Right ventricle myocardium inferior (tissue), 1 donor: ENCODE measurements at regions not wholly inside any gene's neighbourhood (a gene's known extent, or its start where the extent isn't known, plus 50 kb on each side); places are given as distances from the start of the nearest gene placed in this dataset.
"Not testable (repeated sequence)": the region's sequence is repeated elsewhere in the genome, so short reads cannot be mapped to it uniquely, and the experiment has no call there.

Experiments
- ATAC-seq: fragments of 200-7000 bp; cut with Tn5 transposase; one replicate; pipeline ENCODE4 v1.9.1; 2020; ENCODE audit warnings: mild to moderate bottlenecking, moderate library complexity
- DNase-seq: peaks from one replicate; pipeline ENCODE4 v3.0.0; 2021; ENCODE audit errors: missing footprints
- intact Hi-C: fragments of 100-400 bp; cut with DNase I; formaldehyde crosslinking; loops from one replicate; pipeline ENCODE4 v1.11.0; 2022
- donor health status: DM: no; HTN: yes; CAD: no; lungs with severe emphysema.

GRCh38 chr6:62999796-63000195 lies 211.5 kb upstream of the FKBP1C start:
- ATAC-seq (no peak), DNase-seq (no peak)
- intact Hi-C loops = no loop called here

GRCh38 chr6:63006018-63006417 lies 205.3 kb upstream of the FKBP1C start:
- intact Hi-C loops, ATAC-seq: not testable (repeated sequence)
- peak; percentile 44 for DNase-seq

GRCh38 chr6:63010962-63011361 lies 200.3 kb upstream of the FKBP1C start:
- DNase-seq, intact Hi-C loops, ATAC-seq: not testable (repeated sequence)

GRCh38 chr6:63014290-63014689 lies 197.0 kb upstream of the FKBP1C start:
- intact Hi-C loops = no loop called here
- ATAC-seq (no peak), DNase-seq (no peak)

- intact Hi-C loops = no loop called here
- ATAC-seq = no peak
- no peak for DNase-seq
Measured at GRCh38 chr6:63022631-63023030, 188.6 kb upstream of the FKBP1C start.

GRCh38 chr6:63023726-63024125 lies 187.5 kb upstream of the FKBP1C start:
- DNase-seq = no peak
- intact Hi-C loops = no loop called here
- ATAC-seq = no peak

GRCh38 chr6:63049216-63049615 lies 162.1 kb upstream of the FKBP1C start:
- DNase-seq = no peak
- no peak for ATAC-seq
- intact Hi-C loops = no loop called here

- DNase-seq, intact Hi-C loops, ATAC-seq: not testable (repeated sequence)
Measured at GRCh38 chr6:63053206-63053605, 158.1 kb upstream of the FKBP1C start.

GRCh38 chr6:63058601-63059000 lies 152.7 kb upstream of the FKBP1C start:
- intact Hi-C loops = no loop called here
- ATAC-seq = no peak
- DNase-seq = no peak

GRCh38 chr6:63063631-63064271 lies 147.5 kb upstream of the FKBP1C start:
- intact Hi-C loops = no loop called here
- DNase-seq (no peak), ATAC-seq (no peak)

- ATAC-seq = no peak
- intact Hi-C loops = no loop called here
- no peak for DNase-seq
Measured at GRCh38 chr6:63066055-63066704, 145.1 kb upstream of the FKBP1C start.

GRCh38 chr6:63094947-63095346 lies 116.3 kb upstream of the FKBP1C start:
- intact Hi-C loops = no loop called here
- no peak for ATAC-seq
- DNase-seq = no peak

GRCh38 chr6:63097222-63097621 lies 114.0 kb upstream of the FKBP1C start:
- no peak for ATAC-seq
- DNase-seq = no peak
- intact Hi-C loops = no loop called here

- intact Hi-C loops = no loop called here
- DNase-seq (no peak), ATAC-seq (no peak)
Measured at GRCh38 chr6:63098789-63099188, 112.5 kb upstream of the FKBP1C start.

GRCh38 chr6:63099772-63100459 lies 111.4 kb upstream of the FKBP1C start:
- DNase-seq (no peak), ATAC-seq (no peak)
- intact Hi-C loops = no loop called here

- intact Hi-C loops = no loop called here
- DNase-seq = no peak
- ATAC-seq = no peak
Measured at GRCh38 chr6:63114610-63115211, 96.6 kb upstream of the FKBP1C start.

- no peak for ATAC-seq
- intact Hi-C loops = no loop called here
- DNase-seq = no peak
Measured at GRCh38 chr6:63121166-63121565, 90.1 kb upstream of the FKBP1C start.

- ATAC-seq (no peak), DNase-seq (no peak)
- intact Hi-C loops = no loop called here
Measured at GRCh38 chr6:63140114-63140513, 71.2 kb upstream of the FKBP1C start.

GRCh38 chr6:63140692-63141318 lies 70.5 kb upstream of the FKBP1C start:
- no peak for ATAC-seq
- intact Hi-C loops = no loop called here
- DNase-seq = no peak
